Neuronal stem cell (in vitro differentiated cells): ENCODE measurements at regions not wholly inside any gene's neighbourhood (a gene's known extent, or its start where the extent isn't known, plus 50 kb on each side); places are given as distances from the start of the nearest gene placed in this dataset.

Experiments used
- DNase-seq: peaks from one replicate; pipeline ENCODE4 v3.0.0-alpha.2; 2013; ENCODE audit warnings: low spot score
- H2AFZ ChIP-seq: one replicate; pipeline ENCODE4 v1.6.1; 2013; ENCODE audit warnings: mild to moderate bottlenecking, low read length, inconsistent platforms
- H2AK5ac ChIP-seq: 2 replicates; pipeline ENCODE4 v1.6.1; 2013; ENCODE audit warnings: low read depth, mild to moderate bottlenecking, inconsistent platforms, low read length, moderate library complexity, mixed read lengths
- H2BK120ac ChIP-seq: 2 replicates; pipeline ENCODE4 v1.6.1; 2013; ENCODE audit warnings: low read depth, mild to moderate bottlenecking, inconsistent platforms, low read length, moderate library complexity, mixed read lengths
- H2BK12ac ChIP-seq: one replicate; pipeline ENCODE4 v1.6.1; 2013; ENCODE audit warnings: low read length, inconsistent platforms
- H2BK15ac ChIP-seq: 2 replicates; pipeline ENCODE4 v1.6.1; 2013; ENCODE audit warnings: mild to moderate bottlenecking, low read length, inconsistent platforms, mixed read lengths
- H2BK5ac ChIP-seq: one replicate; pipeline ENCODE4 v1.6.1; 2013; ENCODE audit warnings: inconsistent platforms, mild to moderate bottlenecking, low read length, moderate library complexity
- H3K14ac ChIP-seq: one replicate; pipeline ENCODE4 v1.6.1; 2013; ENCODE audit warnings: low read length, inconsistent platforms
- H3K18ac ChIP-seq: 2 replicates; pipeline ENCODE4 v1.6.1; 2013; ENCODE audit warnings: low read length, inconsistent platforms
- H3K23ac ChIP-seq: 2 replicates; pipeline ENCODE4 v1.6.1; 2013; ENCODE audit warnings: low read depth, mild to moderate bottlenecking, mixed read lengths, low read length, inconsistent platforms; ENCODE audit not compliant: poor library complexity
- H3K27ac ChIP-seq: replicated peaks from 3 replicates; pipeline ENCODE4 v1.5.1; 2013; ENCODE audit warnings: low read length, inconsistent platforms
- H3K27me3 ChIP-seq, 3 experiments: 2 replicates each; pipeline ENCODE4 v1.6.1; 2013; ENCODE audit warnings: low read length in 3 of 3, mild to moderate bottlenecking in 2 of 3, inconsistent platforms in 1 of 3, low read depth in 1 of 3, mixed read lengths in 1 of 3, moderate library complexity in 1 of 3; ENCODE audit not compliant: control insufficient read depth in 3 of 3, insufficient read depth in 3 of 3
- H3K36me3 ChIP-seq, 2 donors: replicated peaks in 1 of 2; 2 replicates each; pipeline ENCODE4 v1.6.1; 2013; ENCODE audit warnings: low read length in 2 of 2; ENCODE audit not compliant: control insufficient read depth in 2 of 2, insufficient read depth in 2 of 2
- H3K4ac ChIP-seq: 2 replicates; pipeline ENCODE4 v1.6.1; 2013; ENCODE audit warnings: inconsistent platforms, mild to moderate bottlenecking, low read length, moderate library complexity
- H3K4me1 ChIP-seq, 2 donors: 1 replicate in 1 of 2; 2 replicates in 1 of 2; pipeline ENCODE4 v1.6.1; 2013; ENCODE audit warnings: low read length in 2 of 2, low read depth in 1 of 2; ENCODE audit not compliant: control insufficient read depth in 2 of 2, insufficient read depth in 1 of 2
- H3K4me2 ChIP-seq: one replicate; pipeline ENCODE4 v1.6.1; 2013; ENCODE audit warnings: mild to moderate bottlenecking, low read length, inconsistent platforms; ENCODE audit not compliant: insufficient read depth, poor library complexity, severe bottlenecking
- H3K4me3 ChIP-seq, 2 donors: 2 replicates each; pipeline ENCODE4 v1.5.1; 2013; ENCODE audit warnings: low read length in 2 of 2, mild to moderate bottlenecking in 2 of 2, inconsistent platforms in 1 of 2, moderate library complexity in 1 of 2
- H3K79me1 ChIP-seq: one replicate; pipeline ENCODE4 v1.6.1; 2013; ENCODE audit warnings: low read depth, mild to moderate bottlenecking, inconsistent platforms, low read length, moderate library complexity
- H3K9ac ChIP-seq: one replicate; pipeline ENCODE4 v1.6.1; 2013; ENCODE audit warnings: mild to moderate bottlenecking, low read depth, low read length, inconsistent platforms; ENCODE audit not compliant: poor library complexity
- H3K9me3 ChIP-seq, 2 donors: replicated peaks in 1 of 2; 2 replicates each; pipeline versions ENCODE3 to v1.6.1; 2013; ENCODE audit warnings: low read length in 2 of 2, mild to moderate bottlenecking in 2 of 2, inconsistent platforms in 1 of 2, low read depth in 1 of 2, mixed read lengths in 1 of 2, moderate library complexity in 1 of 2; ENCODE audit not compliant: control insufficient read depth in 2 of 2, insufficient read depth in 1 of 2
- H4K8ac ChIP-seq: one replicate; pipeline ENCODE4 v1.6.1; 2013; ENCODE audit warnings: low read depth, mild to moderate bottlenecking, inconsistent platforms, low read length, moderate library complexity
- H4K91ac ChIP-seq: one replicate; pipeline ENCODE4 v1.6.1; 2013; ENCODE audit warnings: low read length, low read depth, mild to moderate bottlenecking, inconsistent platforms; ENCODE audit not compliant: poor library complexity
- WGBS, 2 donors: extraction: QIAGEN DNeasy Blood & Tissue Kit; methylation state at CpG; one replicate each; pipeline ENCODE4 v1.1.7; 2013; ENCODE audit warnings: missing lambda C conversion rate in 2 of 2, mixed read lengths in 1 of 2; ENCODE audit not compliant: insufficient read length in 2 of 2, insufficient replicate concordance in 1 of 2; ENCODE audit errors: extremely low coverage in 2 of 2; 5-methylcytosine and 5-hydroxymethylcytosine counted together

DNA sequence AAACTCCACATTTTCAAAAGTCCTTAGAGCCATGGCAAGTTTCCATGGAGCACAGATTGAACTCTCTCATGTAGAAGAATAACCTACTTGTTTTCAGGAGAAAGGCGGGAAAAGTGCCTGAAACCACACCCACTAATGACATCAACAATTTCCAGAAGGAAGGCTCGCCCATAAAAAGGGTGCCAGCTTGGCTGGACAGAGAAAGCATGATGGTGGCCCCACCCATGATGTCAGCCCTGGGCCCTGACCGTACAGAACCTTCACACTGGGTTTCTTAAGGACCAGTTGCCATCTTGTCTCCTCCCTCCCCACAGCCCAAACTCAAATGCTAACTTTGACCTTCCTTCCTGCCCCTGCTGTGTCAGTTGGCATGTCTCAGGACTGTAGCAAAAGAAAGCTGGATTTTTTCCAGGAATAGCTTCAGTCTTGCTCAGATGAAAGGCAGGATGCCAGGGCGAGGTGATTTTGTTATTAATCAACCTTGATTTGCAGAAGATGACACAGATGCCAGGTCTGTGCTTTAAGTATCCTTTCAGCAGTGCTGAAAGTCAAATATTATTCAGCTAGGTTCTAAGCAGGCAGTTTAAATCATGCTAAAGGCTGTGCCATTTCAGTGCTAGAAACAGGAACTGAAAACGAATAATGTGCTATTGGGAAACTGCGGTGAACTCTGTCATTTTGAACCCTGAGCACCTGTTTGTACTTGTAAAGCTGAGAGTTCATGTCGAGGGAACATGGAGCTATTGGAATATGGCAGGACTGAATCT, 89.5 kb upstream of the RFC3 start:
- Histone ChIP-seq H3K18ac (no peak overlapping the region), H3K4me1 (no peaks in the 10 kb centered on the region), H3K14ac (no peak overlapping the region), H3K27ac (no peak overlapping the region), H3K9me3 (no peaks in the 10 kb centered on the region), H3K4me2 (no peak overlapping the region), H3K23ac (no peak overlapping the region), H3K79me1 (no peaks in the 10 kb centered on the region), H3K27me3 (no peaks in the 10 kb centered on the region), H2BK5ac (no peak overlapping the region), H4K8ac (no peak overlapping the region), H3K9ac (no peak overlapping the region), H3K4ac (no peak overlapping the region), H2BK15ac (no peak overlapping the region), H2BK12ac (no peak overlapping the region), H2AK5ac (no peak overlapping the region), H3K4me3 (no peak overlapping the region), H2BK120ac (no peak overlapping the region), H2AFZ (peak overlapping the region; percentile 18), H3K36me3 (no peaks in the 10 kb centered on the region), H4K91ac (no peak overlapping the region)
- no CpG with 5 or more reads among the region's 7 CpGs for WGBS, 2 donors
- no peak for DNase-seq

DNA sequence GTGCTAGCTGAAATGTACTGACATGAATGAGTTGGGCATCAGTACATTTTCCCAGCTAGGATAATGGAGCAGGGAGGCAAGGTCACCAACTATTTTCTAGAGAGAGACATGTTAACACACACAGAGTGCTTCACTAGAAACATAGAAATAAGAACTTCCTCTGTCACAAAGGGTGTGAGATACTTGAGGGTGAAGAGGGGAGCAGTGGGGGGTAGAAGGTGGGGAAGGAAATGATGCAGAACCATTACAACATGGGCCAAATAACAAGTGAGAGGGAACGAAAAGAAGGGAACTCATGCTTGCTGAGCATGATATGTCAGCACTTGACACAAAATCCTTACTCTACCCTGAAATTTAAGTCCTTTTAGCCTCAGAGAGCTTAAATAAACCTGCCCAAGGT, 87.8 kb upstream of the RFC3 start:
- Histone ChIP-seq H2BK5ac (no peak overlapping the region), H3K4ac (no peak overlapping the region), H3K36me3 (no peaks in the 10 kb centered on the region), H3K27me3 (no peaks in the 10 kb centered on the region), H2BK12ac (no peak overlapping the region), H2AK5ac (no peak overlapping the region), H3K4me3 (no peak overlapping the region), H2AFZ (no peak overlapping the region), H3K18ac (no peak overlapping the region), H4K91ac (no peak overlapping the region), H3K9ac (no peak overlapping the region), H3K79me1 (no peaks in the 10 kb centered on the region), H3K4me2 (no peak overlapping the region), H3K4me1 (no peaks in the 10 kb centered on the region), H2BK120ac (no peak overlapping the region), H2BK15ac (no peak overlapping the region), H3K9me3 (no peaks in the 10 kb centered on the region), H4K8ac (no peak overlapping the region), H3K27ac (no peak overlapping the region), H3K14ac (no peak overlapping the region), H3K23ac (no peak overlapping the region)
- no peak for DNase-seq
- no CpG with 5 or more reads among the region's 1 CpG for WGBS, 2 donors

DNA sequence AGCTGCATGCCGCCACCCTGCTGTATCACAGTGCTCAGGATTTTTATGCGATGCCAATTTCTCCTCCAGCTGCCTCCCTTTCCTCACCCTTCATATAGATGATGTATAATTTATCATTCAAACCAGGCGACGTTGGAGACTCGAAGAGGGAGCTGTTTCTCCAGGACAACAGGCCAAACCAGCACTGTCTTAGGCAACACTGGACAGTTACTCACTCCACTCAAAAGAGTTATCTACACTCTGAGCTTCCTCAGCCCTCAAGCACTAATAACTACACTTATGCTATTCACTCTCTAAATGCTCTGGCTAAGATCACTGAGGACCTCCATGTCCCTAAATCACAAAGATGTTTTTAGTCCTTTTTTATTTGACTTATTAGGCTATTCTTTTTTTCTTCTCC, 87.3 kb upstream of the RFC3 start:
- no peak overlapping the region for H2AK5ac ChIP-seq
- H3K27ac ChIP-seq = no peak overlapping the region
- H3K4me2 ChIP-seq = no peak overlapping the region
- no peak overlapping the region for H4K91ac ChIP-seq
- H3K4me3 ChIP-seq = no peak overlapping the region
- no peak overlapping the region for H3K4ac ChIP-seq
- no CpG with 5 or more reads among the region's 5 CpGs for WGBS, 2 donors
- no peaks in the 10 kb centered on the region for H3K4me1 ChIP-seq
- H4K8ac ChIP-seq = no peak overlapping the region
- H3K9me3 ChIP-seq = no peaks in the 10 kb centered on the region
- H2BK120ac ChIP-seq = no peak overlapping the region
- no peak overlapping the region for H2BK12ac ChIP-seq
- no peak for DNase-seq
- H3K36me3 ChIP-seq = no peaks in the 10 kb centered on the region
- H3K14ac ChIP-seq = no peak overlapping the region
- H2BK15ac ChIP-seq = no peak overlapping the region
- no peak overlapping the region for H2AFZ ChIP-seq
- no peak overlapping the region for H2BK5ac ChIP-seq
- no peak overlapping the region for H3K18ac ChIP-seq
- H3K9ac ChIP-seq = no peak overlapping the region
- H3K27me3 ChIP-seq = no peaks in the 10 kb centered on the region
- no peaks in the 10 kb centered on the region for H3K79me1 ChIP-seq
- H3K23ac ChIP-seq = no peak overlapping the region

DNA sequence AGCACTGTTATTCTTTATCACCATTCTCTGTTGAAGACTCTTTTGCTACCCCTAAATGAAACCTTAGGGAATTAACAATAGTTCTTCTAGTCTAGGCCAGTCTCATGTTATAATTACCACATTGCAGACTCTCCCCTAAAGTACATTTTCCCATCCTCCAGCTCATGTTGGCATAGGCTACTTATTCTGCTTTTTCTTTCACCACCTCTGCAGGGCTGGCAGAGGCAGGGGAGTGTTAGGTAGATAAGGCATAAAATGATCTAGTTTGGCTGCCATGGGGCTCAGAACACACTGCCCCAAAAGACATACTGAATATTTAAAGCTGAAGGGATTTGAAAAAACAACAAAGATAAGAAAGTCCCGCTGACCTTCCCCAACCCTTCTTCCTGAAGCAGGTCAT, 82.7 kb upstream of the RFC3 start:
- Histone ChIP-seq H2BK5ac (no peak overlapping the region), H3K79me1 (no peaks in the 10 kb centered on the region), H3K9me3 (no peaks in the 10 kb centered on the region), H2BK15ac (no peak overlapping the region), H3K27me3 (no peaks in the 10 kb centered on the region), H2AFZ (no peak overlapping the region), H2BK120ac (no peak overlapping the region), H3K9ac (no peak overlapping the region), H4K91ac (no peak overlapping the region), H3K14ac (no peak overlapping the region), H3K36me3 (no peaks in the 10 kb centered on the region), H3K4ac (no peak overlapping the region), H3K18ac (no peak overlapping the region), H2AK5ac (no peak overlapping the region), H3K4me3 (no peak overlapping the region), H2BK12ac (no peak overlapping the region), H3K4me1 (no peaks in the 10 kb centered on the region), H3K27ac (no peak overlapping the region), H3K4me2 (no peak overlapping the region), H3K23ac (no peak overlapping the region), H4K8ac (no peak overlapping the region)
- no CpG with 5 or more reads among the region's 1 CpG for WGBS, 2 donors
- DNase-seq = no peak
